ENCODE measurements at regions not wholly inside any gene's neighbourhood (a gene's known extent, or its start where the extent isn't known, plus 50 kb on each side); places are given as distances from the start of the nearest gene placed in this dataset.

DNA sequence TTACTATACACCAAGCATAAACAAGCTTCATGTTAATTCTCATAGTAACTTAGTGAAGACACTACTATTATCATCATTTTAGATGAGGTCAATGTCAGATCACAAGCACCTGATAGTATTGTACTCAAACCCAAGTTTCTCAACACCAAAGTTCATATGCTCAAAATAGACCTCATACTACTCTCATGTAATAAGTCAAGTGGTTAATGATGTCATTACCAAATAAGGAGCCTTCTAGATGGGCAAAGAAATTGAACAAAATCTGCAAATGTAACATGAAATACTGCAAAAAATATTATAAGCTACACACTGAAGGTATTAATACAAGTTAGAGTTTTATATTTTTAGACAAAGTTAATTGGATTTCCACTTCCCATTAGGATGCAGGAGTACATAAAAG is 144.0 kb upstream of the CHRM3 start:
- no peak for ATAC-seq
- TF ChIP-seq ZNF565 (CRISPR knock-in tag; conservative IDR thresholded peaks at IDR 0.05; ENCODE audit: low read depth) = no peak
- TF ChIP-seq, protein P1, sequence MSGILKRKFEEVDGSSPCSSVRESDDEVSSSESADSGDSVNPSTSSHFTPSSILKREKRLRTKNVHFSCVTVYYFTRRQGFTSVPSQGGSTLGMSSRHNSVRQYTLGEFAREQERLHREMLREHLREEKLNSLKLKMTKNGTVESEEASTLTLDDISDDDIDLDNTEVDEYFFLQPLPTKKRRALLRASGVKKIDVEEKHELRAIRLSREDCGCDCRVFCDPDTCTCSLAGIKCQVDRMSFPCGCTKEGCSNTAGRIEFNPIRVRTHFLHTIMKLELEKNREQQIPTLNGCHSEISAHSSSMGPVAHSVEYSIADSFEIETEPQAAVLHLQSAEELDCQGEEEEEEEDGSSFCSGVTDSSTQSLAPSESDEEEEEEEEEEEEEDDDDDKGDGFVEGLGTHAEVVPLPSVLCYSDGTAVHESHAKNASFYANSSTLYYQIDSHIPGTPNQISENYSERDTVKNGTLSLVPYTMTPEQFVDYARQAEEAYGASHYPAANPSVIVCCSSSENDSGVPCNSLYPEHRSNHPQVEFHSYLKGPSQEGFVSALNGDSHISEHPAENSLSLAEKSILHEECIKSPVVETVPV (CRISPR knock-in tag; IDR thresholded peaks at IDR 0.05) = no peak
- TF ChIP-seq ISL1 (CRISPR knock-in tag; IDR thresholded peaks at IDR 0.05) = no peak
- TF ChIP-seq CSDC2 (CRISPR knock-in tag; IDR thresholded peaks at IDR 0.05) = no peak
- no peak for TF ChIP-seq ZFP30 (CRISPR knock-in tag; IDR thresholded peaks at IDR 0.05)
- TF ChIP-seq OSR1 (CRISPR knock-in tag; IDR thresholded peaks at IDR 0.05) = no peak

DNA sequence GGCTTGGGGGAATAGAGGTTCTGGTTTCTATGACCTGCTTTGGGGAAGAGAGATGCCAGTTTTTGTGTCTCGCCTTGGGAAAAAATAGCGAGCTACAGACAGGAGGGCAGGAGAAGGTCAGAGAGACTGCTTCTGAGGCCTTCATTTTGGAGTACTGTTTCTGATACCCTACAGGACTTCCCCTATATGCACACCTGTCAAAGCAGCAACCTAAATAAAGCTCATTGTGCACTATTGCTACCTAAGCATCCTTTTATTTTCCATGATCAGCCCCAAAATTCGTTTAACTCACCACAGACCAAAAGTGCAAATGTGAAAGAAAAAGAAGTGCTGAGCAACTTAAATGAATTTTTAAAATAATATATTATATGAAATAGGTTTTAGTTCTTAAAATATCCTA is 145.6 kb upstream of the CHRM3 start:
- ATAC-seq = no peak
- TF ChIP-seq ESRRG (CRISPR knock-in tag; IDR thresholded peaks at IDR 0.05) (no peak), ZNF8 (CRISPR knock-in tag; IDR thresholded peaks at IDR 0.05) (no peak), ISL1 (CRISPR knock-in tag; IDR thresholded peaks at IDR 0.05) (no peak), OSR1 (CRISPR knock-in tag; IDR thresholded peaks at IDR 0.05) (no peak), ZFP3 (CRISPR knock-in tag; IDR thresholded peaks at IDR 0.05) (no peak), BACH2 (CRISPR knock-in tag; IDR thresholded peaks at IDR 0.05; ENCODE audit: borderline replicate concordance) (no peak), ARNTL (CRISPR knock-in tag; IDR thresholded peaks at IDR 0.05; ENCODE audit: borderline replicate concordance, low read depth) (no peak)
- TF ChIP-seq, protein P2, sequence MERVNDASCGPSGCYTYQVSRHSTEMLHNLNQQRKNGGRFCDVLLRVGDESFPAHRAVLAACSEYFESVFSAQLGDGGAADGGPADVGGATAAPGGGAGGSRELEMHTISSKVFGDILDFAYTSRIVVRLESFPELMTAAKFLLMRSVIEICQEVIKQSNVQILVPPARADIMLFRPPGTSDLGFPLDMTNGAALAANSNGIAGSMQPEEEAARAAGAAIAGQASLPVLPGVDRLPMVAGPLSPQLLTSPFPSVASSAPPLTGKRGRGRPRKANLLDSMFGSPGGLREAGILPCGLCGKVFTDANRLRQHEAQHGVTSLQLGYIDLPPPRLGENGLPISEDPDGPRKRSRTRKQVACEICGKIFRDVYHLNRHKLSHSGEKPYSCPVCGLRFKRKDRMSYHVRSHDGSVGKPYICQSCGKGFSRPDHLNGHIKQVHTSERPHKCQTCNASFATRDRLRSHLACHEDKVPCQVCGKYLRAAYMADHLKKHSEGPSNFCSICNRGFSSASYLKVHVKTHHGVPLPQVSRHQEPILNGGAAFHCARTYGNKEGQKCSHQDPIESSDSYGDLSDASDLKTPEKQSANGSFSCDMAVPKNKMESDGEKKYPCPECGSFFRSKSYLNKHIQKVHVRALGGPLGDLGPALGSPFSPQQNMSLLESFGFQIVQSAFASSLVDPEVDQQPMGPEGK (CRISPR knock-in tag; IDR thresholded peaks at IDR 0.05; ENCODE audit: borderline replicate concordance) = no peak
- TF ChIP-seq, protein P3, sequence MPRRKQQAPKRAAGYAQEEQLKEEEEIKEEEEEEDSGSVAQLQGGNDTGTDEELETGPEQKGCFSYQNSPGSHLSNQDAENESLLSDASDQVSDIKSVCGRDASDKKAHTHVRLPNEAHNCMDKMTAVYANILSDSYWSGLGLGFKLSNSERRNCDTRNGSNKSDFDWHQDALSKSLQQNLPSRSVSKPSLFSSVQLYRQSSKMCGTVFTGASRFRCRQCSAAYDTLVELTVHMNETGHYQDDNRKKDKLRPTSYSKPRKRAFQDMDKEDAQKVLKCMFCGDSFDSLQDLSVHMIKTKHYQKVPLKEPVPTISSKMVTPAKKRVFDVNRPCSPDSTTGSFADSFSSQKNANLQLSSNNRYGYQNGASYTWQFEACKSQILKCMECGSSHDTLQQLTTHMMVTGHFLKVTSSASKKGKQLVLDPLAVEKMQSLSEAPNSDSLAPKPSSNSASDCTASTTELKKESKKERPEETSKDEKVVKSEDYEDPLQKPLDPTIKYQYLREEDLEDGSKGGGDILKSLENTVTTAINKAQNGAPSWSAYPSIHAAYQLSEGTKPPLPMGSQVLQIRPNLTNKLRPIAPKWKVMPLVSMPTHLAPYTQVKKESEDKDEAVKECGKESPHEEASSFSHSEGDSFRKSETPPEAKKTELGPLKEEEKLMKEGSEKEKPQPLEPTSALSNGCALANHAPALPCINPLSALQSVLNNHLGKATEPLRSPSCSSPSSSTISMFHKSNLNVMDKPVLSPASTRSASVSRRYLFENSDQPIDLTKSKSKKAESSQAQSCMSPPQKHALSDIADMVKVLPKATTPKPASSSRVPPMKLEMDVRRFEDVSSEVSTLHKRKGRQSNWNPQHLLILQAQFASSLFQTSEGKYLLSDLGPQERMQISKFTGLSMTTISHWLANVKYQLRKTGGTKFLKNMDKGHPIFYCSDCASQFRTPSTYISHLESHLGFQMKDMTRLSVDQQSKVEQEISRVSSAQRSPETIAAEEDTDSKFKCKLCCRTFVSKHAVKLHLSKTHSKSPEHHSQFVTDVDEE (CRISPR knock-in tag; IDR thresholded peaks at IDR 0.05) = no peak
- TF ChIP-seq, protein P4, sequence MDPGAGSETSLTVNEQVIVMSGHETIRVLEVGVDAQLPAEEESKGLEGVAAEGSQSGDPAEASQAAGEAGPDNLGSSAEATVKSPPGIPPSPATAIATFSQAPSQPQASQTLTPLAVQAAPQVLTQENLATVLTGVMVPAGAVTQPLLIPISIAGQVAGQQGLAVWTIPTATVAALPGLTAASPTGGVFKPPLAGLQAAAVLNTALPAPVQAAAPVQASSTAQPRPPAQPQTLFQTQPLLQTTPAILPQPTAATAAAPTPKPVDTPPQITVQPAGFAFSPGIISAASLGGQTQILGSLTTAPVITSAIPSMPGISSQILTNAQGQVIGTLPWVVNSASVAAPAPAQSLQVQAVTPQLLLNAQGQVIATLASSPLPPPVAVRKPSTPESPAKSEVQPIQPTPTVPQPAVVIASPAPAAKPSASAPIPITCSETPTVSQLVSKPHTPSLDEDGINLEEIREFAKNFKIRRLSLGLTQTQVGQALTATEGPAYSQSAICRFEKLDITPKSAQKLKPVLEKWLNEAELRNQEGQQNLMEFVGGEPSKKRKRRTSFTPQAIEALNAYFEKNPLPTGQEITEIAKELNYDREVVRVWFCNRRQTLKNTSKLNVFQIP (CRISPR knock-in tag; IDR thresholded peaks at IDR 0.05; ENCODE audit: borderline replicate concordance, low read depth) = no peak

DNA sequence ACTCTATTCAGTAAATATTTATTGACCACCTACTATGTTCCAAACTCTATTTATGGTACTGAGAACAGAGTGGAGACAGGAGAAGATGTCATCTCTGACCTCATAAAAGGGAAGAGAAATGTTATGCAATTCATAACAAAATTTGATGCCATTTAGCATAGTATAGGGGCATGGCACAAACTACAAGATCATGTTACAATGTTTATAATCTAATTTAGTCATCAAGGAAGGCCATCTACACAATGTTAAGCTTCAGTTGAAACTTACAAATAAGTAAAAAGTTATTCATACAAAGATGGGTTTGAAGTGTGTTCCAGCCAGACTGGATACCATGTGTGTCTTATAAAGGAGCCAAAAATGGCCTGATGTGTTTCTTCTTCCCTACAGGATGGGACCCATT is 146.8 kb upstream of the CHRM3 start:
- ATAC-seq = no peak
- TF ChIP-seq PPARA (CRISPR knock-in tag; IDR thresholded peaks at IDR 0.05; ENCODE audit: borderline replicate concordance) = no peak
- TF ChIP-seq ARNTL (CRISPR knock-in tag; IDR thresholded peaks at IDR 0.05; ENCODE audit: borderline replicate concordance, low read depth) = no peak
- TF ChIP-seq, protein P5, sequence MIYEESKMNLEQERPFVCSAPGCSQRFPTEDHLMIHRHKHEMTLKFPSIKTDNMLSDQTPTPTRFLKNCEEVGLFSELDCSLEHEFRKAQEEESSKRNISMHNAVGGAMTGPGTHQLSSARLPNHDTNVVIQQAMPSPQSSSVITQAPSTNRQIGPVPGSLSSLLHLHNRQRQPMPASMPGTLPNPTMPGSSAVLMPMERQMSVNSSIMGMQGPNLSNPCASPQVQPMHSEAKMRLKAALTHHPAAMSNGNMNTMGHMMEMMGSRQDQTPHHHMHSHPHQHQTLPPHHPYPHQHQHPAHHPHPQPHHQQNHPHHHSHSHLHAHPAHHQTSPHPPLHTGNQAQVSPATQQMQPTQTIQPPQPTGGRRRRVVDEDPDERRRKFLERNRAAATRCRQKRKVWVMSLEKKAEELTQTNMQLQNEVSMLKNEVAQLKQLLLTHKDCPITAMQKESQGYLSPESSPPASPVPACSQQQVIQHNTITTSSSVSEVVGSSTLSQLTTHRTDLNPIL (CRISPR knock-in tag; IDR thresholded peaks at IDR 0.05; ENCODE audit: low read depth) = no peak
- no peak for TF ChIP-seq GLIS3 (CRISPR knock-in tag; IDR thresholded peaks at IDR 0.05)
- TF ChIP-seq ZNF70 (CRISPR knock-in tag; IDR thresholded peaks at IDR 0.05) = no peak
- no peak for TF ChIP-seq CSDC2 (CRISPR knock-in tag; IDR thresholded peaks at IDR 0.05)
- no peak for TF ChIP-seq ZC3H10 (CRISPR knock-in tag; IDR thresholded peaks at IDR 0.05)
- no peak for TF ChIP-seq TOX (CRISPR knock-in tag; IDR thresholded peaks at IDR 0.05; ENCODE audit: borderline replicate concordance)
- TF ChIP-seq TCF4 (CRISPR knock-in tag; IDR thresholded peaks at IDR 0.05; ENCODE audit: borderline replicate concordance) = no peak
- TF ChIP-seq, protein P2 (CRISPR knock-in tag; IDR thresholded peaks at IDR 0.05; ENCODE audit: borderline replicate concordance) = no peak
- TF ChIP-seq, protein P1 (CRISPR knock-in tag; IDR thresholded peaks at IDR 0.05) = no peak
- TF ChIP-seq ZNF8 (CRISPR knock-in tag; IDR thresholded peaks at IDR 0.05) = no peak
- no peak for TF ChIP-seq RARB (CRISPR knock-in tag; IDR thresholded peaks at IDR 0.05)
- TF ChIP-seq ZNF565 (CRISPR knock-in tag; conservative IDR thresholded peaks at IDR 0.05; ENCODE audit: low read depth) = no peak
- no peak for TF ChIP-seq ESRRG (CRISPR knock-in tag; IDR thresholded peaks at IDR 0.05)
- TF ChIP-seq, protein P4 (CRISPR knock-in tag; IDR thresholded peaks at IDR 0.05; ENCODE audit: borderline replicate concordance, low read depth) = no peak

Data from SK-N-SH treated with all-trans-retinoic acid at 6 μM for 48 hours (cell line).